Right ventricle myocardium inferior (tissue), 1 donor: ENCODE measurements at regions not wholly inside any gene's neighbourhood (a gene's known extent, or its start where the extent isn't known, plus 50 kb on each side); places are given as distances from the start of the nearest gene placed in this dataset.
"Not testable (repeated sequence)": the region's sequence is repeated elsewhere in the genome, so short reads cannot be mapped to it uniquely, and the experiment has no call there.

Experiments used
- ATAC-seq: fragments of 200-7000 bp; cut with Tn5 transposase; one replicate; pipeline ENCODE4 v1.9.1; 2020; ENCODE audit warnings: mild to moderate bottlenecking, moderate library complexity
- DNase-seq: peaks from one replicate; pipeline ENCODE4 v3.0.0; 2021; ENCODE audit errors: missing footprints
- intact Hi-C: fragments of 100-400 bp; cut with DNase I; formaldehyde crosslinking; loops from one replicate; pipeline ENCODE4 v1.11.0; 2022
- donor health status: DM: no; HTN: yes; CAD: no; lungs with severe emphysema.

GRCh38 chrX:94524867-94525266 lies 850.9 kb downstream of the FAM133A start:
- intact Hi-C loops: no loop called here
- DNase-seq: no peak
- ATAC-seq: no peak

- DNase-seq (no peak), ATAC-seq (no peak)
- intact Hi-C loops: no loop called here
These were observed 871.7 kb downstream of the FAM133A start for GRCh38 chrX:94545722-94546121.

GRCh38 chrX:94551831-94552230 lies 877.8 kb downstream of the FAM133A start:
- intact Hi-C loops: no loop called here
- no peak for ATAC-seq
- DNase-seq: no peak

DNA sequence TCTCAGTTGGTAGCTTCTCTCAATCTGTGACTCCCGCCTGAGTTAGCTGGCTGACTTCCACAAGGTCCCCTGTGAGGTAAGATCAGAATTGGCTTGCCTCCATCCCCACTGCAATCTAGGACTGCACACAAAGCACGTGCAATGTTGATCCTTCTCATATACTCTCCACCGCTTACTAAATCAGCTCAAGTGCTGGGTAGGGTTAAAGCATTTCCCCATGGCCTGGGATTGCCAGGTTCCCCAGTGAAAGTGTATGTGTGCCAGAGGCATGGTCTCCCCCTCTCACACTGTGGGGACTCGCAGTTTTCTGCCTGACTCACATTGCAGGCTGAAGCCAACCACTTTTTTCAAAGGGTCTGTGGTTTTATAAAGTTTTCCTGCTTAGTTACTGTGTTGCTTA lies 886.9 kb downstream of the FAM133A start:
- intact Hi-C loops: no loop called here
- DNase-seq: no peak
- no peak for ATAC-seq

DNA sequence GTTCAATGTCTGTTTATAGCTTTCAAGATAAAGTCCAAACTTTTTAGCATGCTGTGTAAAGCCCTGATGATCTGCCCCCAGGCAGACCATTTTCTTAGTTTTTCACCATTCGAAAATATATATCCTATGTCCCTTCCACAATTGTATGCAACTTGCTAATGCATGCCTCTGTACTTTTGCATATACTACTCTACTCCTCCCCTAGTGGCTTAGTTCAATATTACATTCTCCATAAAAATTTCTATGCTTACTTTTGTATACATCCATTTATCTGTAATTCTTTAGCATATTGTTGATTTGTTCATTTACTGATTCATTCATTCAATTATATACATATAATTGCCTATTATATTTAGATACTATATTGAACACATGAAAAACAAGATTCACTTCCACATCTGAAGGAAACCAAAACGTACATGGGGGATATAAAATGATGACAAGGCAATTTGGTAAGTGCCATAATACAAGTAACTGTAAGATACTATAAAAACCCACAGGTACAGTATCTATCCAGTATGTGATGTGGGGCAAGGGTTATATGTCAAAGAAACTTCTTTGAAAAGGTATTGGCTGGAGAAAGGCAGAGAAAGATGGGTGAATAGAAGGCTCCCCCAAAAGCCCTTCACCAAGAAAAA lies 902.5 kb downstream of the FAM133A start:
- no peak for ATAC-seq
- intact Hi-C loops: no loop called here
- DNase-seq: no peak

GRCh38 chrX:94600077-94600476 lies 926.1 kb downstream of the FAM133A start:
- DNase-seq (no peak), ATAC-seq (no peak)
- intact Hi-C loops: no loop called here

DNA sequence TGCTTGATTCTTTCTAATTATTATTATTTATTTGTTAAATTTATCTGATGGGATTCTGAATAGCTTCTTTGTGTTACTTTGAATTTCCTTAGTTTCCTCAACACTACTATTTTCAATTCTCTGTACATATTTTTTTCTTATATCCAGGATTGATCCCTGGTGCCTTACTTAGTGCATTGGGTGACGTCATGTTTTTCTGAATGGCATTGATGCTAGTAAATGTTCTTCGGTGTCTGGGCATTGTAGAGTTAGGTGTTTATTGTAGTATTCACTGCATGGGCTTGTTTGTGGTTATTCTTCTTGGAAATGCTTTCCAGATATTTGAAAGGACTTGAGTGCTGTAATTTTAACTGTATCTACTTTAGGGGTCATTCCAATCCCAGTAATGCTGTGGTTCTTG lies 938.1 kb downstream of the FAM133A start:
- no peak for DNase-seq
- intact Hi-C loops: no loop called here
- ATAC-seq: no peak

DNA sequence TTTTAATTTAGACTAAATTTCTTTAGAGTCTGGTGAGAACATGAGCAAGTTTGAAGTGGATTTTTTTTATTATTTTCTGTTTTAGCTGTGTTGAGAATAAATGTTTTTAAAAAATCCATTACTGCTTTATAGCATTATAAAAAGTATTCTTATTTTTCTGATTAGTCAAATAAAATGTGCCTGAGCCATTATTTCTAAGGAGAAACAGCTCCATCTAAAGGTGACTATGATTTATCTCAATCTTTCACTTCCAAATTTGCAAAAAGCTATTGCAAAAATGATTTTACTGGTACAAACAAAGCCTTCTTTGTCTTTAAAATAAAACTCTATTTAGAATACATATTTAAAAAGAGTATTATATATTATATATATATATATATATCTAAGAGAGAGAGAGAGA lies 959.2 kb downstream of the FAM133A start:
- ATAC-seq: no peak
- intact Hi-C loops: no loop called here

GRCh38 chrX:94635003-94635402 lies 961.0 kb downstream of the FAM133A start:
- DNase-seq: no peak
- no peak for ATAC-seq
- intact Hi-C loops: no loop called here

More for the DNA sequence above, 959.2 kb downstream of the FAM133A start:
- DNase-seq: no peak

DNA sequence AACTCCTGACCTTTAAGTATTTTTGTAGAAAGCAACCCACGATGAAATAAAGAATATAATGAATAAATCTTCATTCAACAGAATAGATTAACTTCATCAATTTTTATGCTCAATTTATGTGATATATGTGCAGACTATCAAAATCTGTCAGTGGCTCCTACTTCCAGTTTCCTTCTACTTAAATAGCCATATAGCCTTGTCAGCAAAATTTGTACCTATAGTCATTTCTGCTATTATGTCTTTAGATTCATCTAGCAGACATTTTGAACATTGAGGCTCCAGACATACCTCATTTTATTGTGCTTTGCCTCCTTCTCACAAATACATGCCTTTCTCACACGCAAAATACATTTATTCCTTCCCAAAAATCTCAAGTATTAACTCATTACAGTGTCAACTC lies 971.7 kb downstream of the FAM133A start:
- ATAC-seq (no peak), DNase-seq (no peak)
- intact Hi-C loops: no loop called here

DNA sequence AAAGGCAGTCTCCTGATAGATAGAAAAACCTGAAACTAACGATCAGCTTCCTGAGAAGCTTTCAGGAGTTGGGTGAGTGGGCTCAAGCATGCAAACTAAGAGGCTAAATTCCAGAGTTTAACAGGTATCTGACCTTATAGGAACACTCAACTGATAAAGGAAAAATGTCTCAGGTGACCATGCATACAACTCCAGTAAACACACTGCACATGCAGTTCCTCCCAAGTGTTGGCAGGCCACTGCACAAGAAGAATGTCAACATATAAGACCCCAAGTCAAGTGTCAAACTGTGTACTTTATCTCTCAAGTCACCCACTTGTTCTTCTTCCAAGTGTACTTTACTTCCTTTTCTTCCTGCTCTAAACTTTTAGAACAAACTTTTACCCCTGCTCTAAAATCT lies 981.2 kb downstream of the FAM133A start:
- DNase-seq: no peak
- intact Hi-C loops: no loop called here
- ATAC-seq: no peak

DNA sequence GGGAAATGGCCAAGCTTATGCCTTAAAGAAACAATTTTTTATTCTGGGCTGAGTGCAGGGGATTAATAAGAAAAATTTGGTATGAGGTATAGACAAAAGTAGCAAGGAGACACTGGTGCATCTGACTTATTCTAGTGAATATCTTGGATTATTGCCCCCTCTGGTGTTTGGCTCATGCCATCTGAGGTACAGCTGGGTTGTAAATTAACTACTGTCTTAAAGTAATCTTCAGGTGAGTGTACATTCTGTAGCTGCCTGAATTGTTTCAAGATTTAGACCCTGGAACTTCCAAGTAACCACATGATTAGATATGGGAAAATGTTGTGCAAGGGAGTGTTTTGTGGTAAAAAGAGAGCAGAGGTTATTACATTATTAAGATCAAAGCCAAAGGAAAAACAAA lies 988.7 kb downstream of the FAM133A start:
- ATAC-seq: no peak
- intact Hi-C loops: no loop called here

DNA sequence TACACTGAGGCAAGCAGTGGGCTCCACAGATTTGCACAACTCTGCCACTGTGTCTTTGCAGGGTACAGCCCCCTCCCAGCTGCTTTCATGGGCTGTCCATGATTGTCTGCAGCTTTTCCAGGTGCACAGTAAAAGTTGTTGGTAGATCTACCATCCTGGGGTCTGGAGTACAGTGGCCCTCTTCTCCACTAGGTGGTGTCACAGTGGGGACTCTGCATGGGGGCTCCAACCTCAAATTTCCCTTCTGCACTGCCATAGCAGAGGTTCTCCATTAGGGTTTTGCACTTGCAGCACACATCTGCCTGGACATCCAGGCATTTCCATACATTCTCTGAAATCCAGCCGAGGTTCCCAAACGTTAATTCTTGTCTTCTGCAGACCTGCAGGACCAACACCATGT lies 1002.3 kb downstream of the FAM133A start:
- no peak for ATAC-seq
- intact Hi-C loops: no loop called here
- no peak for DNase-seq

More for the DNA sequence above, 988.7 kb downstream of the FAM133A start:
- no peak for DNase-seq

GRCh38 chrX:94686071-94686470 lies 1012.1 kb downstream of the FAM133A start:
- intact Hi-C loops: no loop called here
- DNase-seq (no peak), ATAC-seq (no peak)

GRCh38 chrX:94695910-94696309 lies 1021.9 kb downstream of the FAM133A start:
- intact Hi-C loops: no loop called here
- no peak for ATAC-seq

GRCh38 chrX:94704348-94705256 lies 1030.6 kb downstream of the FAM133A start:
- ATAC-seq, DNase-seq, intact Hi-C loops: not testable (repeated sequence)

More at GRCh38 chrX:94695910-94696309, 1021.9 kb downstream of the FAM133A start:
- no peak for DNase-seq

DNA sequence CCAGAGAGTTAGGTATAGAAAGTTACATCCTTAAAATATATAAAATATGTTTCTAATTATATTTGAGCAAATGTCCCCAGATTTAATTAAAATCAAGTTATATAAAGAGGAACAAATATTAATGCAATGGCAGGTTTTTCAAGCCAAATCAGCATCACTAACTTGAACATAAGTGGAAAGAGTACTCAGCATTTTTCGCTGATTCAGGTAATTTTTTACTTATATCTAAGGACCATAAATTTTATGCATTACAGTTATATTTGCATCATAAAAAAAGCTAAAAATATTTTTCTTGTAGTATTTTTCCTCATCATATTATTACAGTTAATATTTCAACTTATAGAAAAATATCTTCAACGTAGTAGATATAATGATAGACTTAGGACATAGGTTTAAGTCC lies 1047.4 kb downstream of the FAM133A start:
- ATAC-seq (no peak), DNase-seq (no peak)
- intact Hi-C loops: no loop called here

GRCh38 chrX:94722578-94722977 lies 1048.6 kb downstream of the FAM133A start:
- ATAC-seq (no peak), DNase-seq (no peak)
- intact Hi-C loops: no loop called here

GRCh38 chrX:94742772-94743171 lies 1068.8 kb downstream of the FAM133A start:
- intact Hi-C loops: no loop called here
- no peak for DNase-seq
- ATAC-seq: no peak

DNA sequence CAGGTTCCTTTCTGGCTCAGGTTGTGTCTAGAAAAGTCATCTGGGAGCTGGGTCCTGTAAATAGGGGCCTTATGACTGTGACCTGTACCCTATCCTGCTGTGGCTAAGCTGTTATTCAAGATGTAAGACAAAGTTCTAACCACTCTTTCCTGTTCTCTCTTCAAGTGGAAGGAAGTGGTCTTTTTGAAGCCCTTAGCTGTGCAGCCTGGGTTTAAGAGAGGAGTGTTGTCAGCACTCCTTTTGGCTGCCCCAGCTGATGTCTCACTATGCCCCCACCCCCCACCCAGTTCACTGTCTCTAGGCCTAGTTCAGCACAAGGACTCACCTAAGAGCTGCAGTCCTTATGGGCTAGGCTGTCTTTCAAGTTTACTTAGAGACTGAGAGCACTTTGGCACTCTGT lies 1069.5 kb downstream of the FAM133A start:
- ATAC-seq (no peak), DNase-seq (no peak)
- intact Hi-C loops: no loop called here
